Motor neuron (in vitro differentiated cells): ENCODE measurements at regions not wholly inside any gene's neighbourhood (a gene's known extent, or its start where the extent isn't known, plus 50 kb on each side); places are given as distances from the start of the nearest gene placed in this dataset.

ENCODE experiments used
- ATAC-seq, 8 experiments: fragments of 200-7000 bp; cut with Tn5 transposase; replicated peaks in 6 of 8; 2 replicates each; pipeline ENCODE4 v1.8.0; 2021; ENCODE audit warnings: mild to moderate bottlenecking in 8 of 8, moderate library complexity in 8 of 8
- H3K27ac ChIP-seq, 2 donors: fragments of 250-450 bp; sonication (Bioruptor Pico); 2 replicates each; pipeline ENCODE4 v1.9.0; 2021; ENCODE audit warnings: antibody characterized with exemption in 2 of 2, mild to moderate bottlenecking in 2 of 2, moderate library complexity in 1 of 2
- H3K4me1 ChIP-seq, 2 donors: fragments of 250-450 bp; sonication (Bioruptor Pico); replicated peaks in 1 of 2; 2 replicates each; pipeline ENCODE4 v1.6.1; 2021; ENCODE audit warnings: antibody characterized with exemption in 2 of 2, mild to moderate bottlenecking in 2 of 2, moderate library complexity in 1 of 2
- H3K4me3 ChIP-seq, 5 donors: fragments of 250-450 bp; sonication (Bioruptor Pico); 2 replicates each; pipeline ENCODE4 v1.9.0; 2021; ENCODE audit warnings: antibody characterized with exemption in 5 of 5, mild to moderate bottlenecking in 5 of 5, moderate library complexity in 4 of 5
- WGBS, 10 experiments: fragments of 450-650 bp; shearing (Covaris generic); methylation state at CpG; one replicate each; pipeline ENCODE4 v1.0.0; 2022; 5-methylcytosine and 5-hydroxymethylcytosine counted together
- in situ Hi-C, 9 experiments: fragments of 400-800 bp; cut with MboI; loops; one replicate each; pipeline ENCODE4 v1.15.0; 2021; ENCODE audit warnings: low sequenced_read_pairs in 9 of 9, low pct_unique_long_range_greater_than_20kb in 2 of 9; ENCODE audit not compliant: unreplicated experiment in 9 of 9

GRCh38 chr7:155138204-155138603, 68.1 kb downstream of the HTR5A start:
- ATAC-seq = no peak
- Histone ChIP-seq H3K4me3 (no peak overlapping the region), H3K27ac (no peak overlapping the region), H3K4me1 (no peaks in the 10 kb centered on the region)
- in situ Hi-C loops = no loop called here
- 0 to 100% (median 70%) methylated on average over 1 to 2 of the region's 4 CpGs; no CpG with 5 or more reads in 5 of the 10 experiments for WGBS, 10 experiments

- no peak for ATAC-seq
- in situ Hi-C loops = no loop called here
- WGBS, 10 experiments = 0 to 48% (median 8%) methylated on average over 1 to 5 of the region's 5 CpGs; no CpG with 5 or more reads in 4 of the 10 experiments
- Histone ChIP-seq H3K27ac (no peak overlapping the region), H3K4me3 (no peak overlapping the region), H3K4me1 (no peaks in the 10 kb centered on the region)
Observed at GRCh38 chr7:155141562-155141961, 71.4 kb downstream of the HTR5A start.

- ATAC-seq = no peak
- H3K4me3 ChIP-seq = no peak overlapping the region
- H3K4me1 ChIP-seq = no peaks in the 10 kb centered on the region
- in situ Hi-C loops = no loop called here
- no peak overlapping the region for H3K27ac ChIP-seq
- WGBS, 10 experiments = 3 to 81% (median 50%) methylated on average over 1 to 8 of the region's 9 CpGs; no CpG with 5 or more reads in 2 of the 10 experiments
Observed at GRCh38 chr7:155143381-155143780, 73.3 kb downstream of the HTR5A start.

- H3K4me3 ChIP-seq = no peak overlapping the region
- in situ Hi-C loops = no loop called here
- no peak overlapping the region for H3K27ac ChIP-seq
- no peak for ATAC-seq
- H3K4me1 ChIP-seq = no peaks in the 10 kb centered on the region
- 0 to 80% (median 15%) methylated on average over 1 to 2 of the region's 6 CpGs; no CpG with 5 or more reads in 2 of the 10 experiments for WGBS, 10 experiments
Observed at GRCh38 chr7:155144371-155144770, 74.2 kb downstream of the HTR5A start.

- ATAC-seq = no peak
- in situ Hi-C loops = no loop called here
- Histone ChIP-seq H3K27ac (no peak overlapping the region), H3K4me1 (no peaks in the 10 kb centered on the region), H3K4me3 (no peak overlapping the region)
- WGBS, 10 experiments = 0 to 90% (median 68%) methylated on average over 1 to 7 of the region's 9 CpGs; no CpG with 5 or more reads in 2 of the 10 experiments
Observed at GRCh38 chr7:155145477-155146255, 75.5 kb downstream of the HTR5A start.

GRCh38 chr7:155147172-155147571, 77.0 kb downstream of the HTR5A start:
- Histone ChIP-seq H3K4me1 (no peaks in the 10 kb centered on the region), H3K27ac (no peak overlapping the region), H3K4me3 (no peak overlapping the region)
- in situ Hi-C loops = no loop called here
- no peak for ATAC-seq
- 0 to 50% (median 11%) methylated on average over 1 of the region's 1 CpG; no CpG with 5 or more reads in 3 of the 10 experiments for WGBS, 10 experiments

- no peak for ATAC-seq
- 0 to 38% (median 25%) methylated on average over 1 to 2 of the region's 2 CpGs; no CpG with 5 or more reads in 6 of the 10 experiments for WGBS, 10 experiments
- in situ Hi-C loops = no loop called here
- Histone ChIP-seq H3K4me1 (no peaks in the 10 kb centered on the region), H3K27ac (no peak overlapping the region), H3K4me3 (no peak overlapping the region)
Observed at GRCh38 chr7:155147624-155148023, 77.5 kb downstream of the HTR5A start.

- Histone ChIP-seq H3K27ac (no peak overlapping the region), H3K4me1 (no peaks in the 10 kb centered on the region), H3K4me3 (no peak overlapping the region)
- in situ Hi-C loops = no loop called here
- WGBS, 10 experiments = 0 to 80% (median 35%) methylated on average over 1 to 3 of the region's 4 CpGs; no CpG with 5 or more reads in 2 of the 10 experiments
- ATAC-seq = no peak
Observed at GRCh38 chr7:155153676-155154075, 83.6 kb downstream of the HTR5A start.

- in situ Hi-C loops = no loop called here
- Histone ChIP-seq H3K4me3 (no peak overlapping the region), H3K4me1 (no peaks in the 10 kb centered on the region), H3K27ac (no peak overlapping the region)
- WGBS, 10 experiments = 0 to 69% (median 5%) methylated on average over 1 to 8 of the region's 10 CpGs; no CpG with 5 or more reads in 3 of the 10 experiments
- ATAC-seq = no peak
Observed at GRCh38 chr7:155154586-155154985, 84.5 kb downstream of the HTR5A start.

- ATAC-seq = no peak
- 28 to 100% (median 64%) methylated on average over 1 to 5 of the region's 5 CpGs; no CpG with 5 or more reads in 1 of the 10 experiments for WGBS, 10 experiments
Observed at GRCh38 chr7:155161690-155162089, 91.6 kb downstream of the HTR5A start.

GRCh38 chr7:155162422-155162821, 92.3 kb downstream of the HTR5A start:
- in situ Hi-C loops = no loop called here
- Histone ChIP-seq H3K4me1 (no peaks in the 10 kb centered on the region), H3K4me3 (no peak overlapping the region), H3K27ac (no peak overlapping the region)
- ATAC-seq = no peak

More at GRCh38 chr7:155161690-155162089, 91.6 kb downstream of the HTR5A start:
- in situ Hi-C loops = no loop called here
- Histone ChIP-seq H3K27ac (no peak overlapping the region), H3K4me3 (no peak overlapping the region), H3K4me1 (no peaks in the 10 kb centered on the region)

- ATAC-seq = no peak
- H3K4me3 ChIP-seq = no peak overlapping the region
- 19 to 94% (median 87%) methylated on average over 2 to 3 of the region's 7 CpGs; no CpG with 5 or more reads in 5 of the 10 experiments for WGBS, 10 experiments
- H3K4me1 ChIP-seq = no peaks in the 10 kb centered on the region
- in situ Hi-C loops = no loop called here
- no peak overlapping the region for H3K27ac ChIP-seq
Observed at GRCh38 chr7:155163696-155164095, 93.6 kb downstream of the HTR5A start.

- H3K4me1 ChIP-seq = no peaks in the 10 kb centered on the region
- WGBS, 10 experiments = 48 to 84% (median 77%) methylated on average over 3 to 6 of the region's 8 CpGs; no CpG with 5 or more reads in 7 of the 10 experiments
- no peak for ATAC-seq
- in situ Hi-C loops = no loop called here
- no peak overlapping the region for H3K4me3 ChIP-seq
- no peak overlapping the region for H3K27ac ChIP-seq
Observed at GRCh38 chr7:155164316-155164715, 94.2 kb downstream of the HTR5A start.

GRCh38 chr7:155166108-155166507, 96.0 kb downstream of the HTR5A start:
- in situ Hi-C loops = no loop called here
- ATAC-seq = peak in 1 of 8 experiments; percentile 6
- WGBS, 10 experiments = 40 to 82% (median 67%) methylated on average over 1 to 7 of the region's 11 CpGs; no CpG with 5 or more reads in 5 of the 10 experiments
- Histone ChIP-seq H3K27ac (no peak overlapping the region), H3K4me1 (no peaks in the 10 kb centered on the region), H3K4me3 (no peak overlapping the region)
